SK-N-SH (cell line): ENCODE measurements at regions not wholly inside any gene's neighbourhood (a gene's known extent, or its start where the extent isn't known, plus 50 kb on each side); places are given as distances from the start of the nearest gene placed in this dataset.

Source experiments
- CTCF ChIP-seq: fragments of 200-600 bp; sonication (generic); IDR thresholded peaks from 2 replicates; pipeline ENCODE4 v1.6.1; 2017; ENCODE audit warnings: antibody characterized with exemption, mild to moderate bottlenecking, moderate library complexity
- EZH2phosphoT487 ChIP-seq: fragments of 200-600 bp; sonication (generic); IDR thresholded peaks from 2 replicates; pipeline ENCODE4 v1.6.1; 2017; ENCODE audit warnings: low read depth, mixed run types, mild to moderate bottlenecking, antibody characterized with exemption, moderate library complexity, borderline replicate concordance
- FOXJ3 ChIP-seq: sonication (generic); formaldehyde crosslinking; IDR thresholded peaks from 2 replicates; pipeline ENCODE4 v1.5.1; 2020; ENCODE audit warnings: mild to moderate bottlenecking, missing genetic modification reagents
- FOXM1 ChIP-seq: IDR thresholded peaks from 2 replicates; pipeline ENCODE4 v1.4.0; 2012; ENCODE audit warnings: low read depth, mild to moderate bottlenecking
- GABPA ChIP-seq: IDR thresholded peaks from 2 replicates; pipeline ENCODE4 v1.4.0; 2012; ENCODE audit warnings: low read depth, mild to moderate bottlenecking
- GATA2 ChIP-seq: sonication (generic); formaldehyde crosslinking; IDR thresholded peaks from 2 replicates; pipeline ENCODE4 v1.5.0; 2020; ENCODE audit warnings: mild to moderate bottlenecking, missing genetic modification reagents
- MAX ChIP-seq: IDR thresholded peaks from 2 replicates; pipeline ENCODE4 v1.4.0; 2012; ENCODE audit warnings: low read depth
- MEF2A ChIP-seq: IDR thresholded peaks from 2 replicates; pipeline ENCODE4 v1.4.0; 2012; ENCODE audit warnings: low read depth, borderline replicate concordance
- NFIC ChIP-seq: IDR thresholded peaks from 2 replicates; pipeline ENCODE4 v1.4.0; 2012; ENCODE audit warnings: borderline replicate concordance
- REST ChIP-seq: IDR thresholded peaks from 2 replicates; pipeline ENCODE4 v1.6.1; 2012; ENCODE audit warnings: mild to moderate bottlenecking, low read depth, low read length, moderate library complexity
- YY1 ChIP-seq: IDR thresholded peaks from 2 replicates; pipeline ENCODE4 v1.4.0; 2012; ENCODE audit warnings: low read depth, mild to moderate bottlenecking

GRCh38 chr7:145156834-145157233 is 321.0 kb upstream of the TPK1 start:
- TF ChIP-seq YY1 (no peak), CTCF (no peak), GATA2 (no peak), GABPA (no peak), MAX (no peak), REST (no peak), FOXM1 (no peak), EZH2phosphoT487 (no peak), FOXJ3 (no peak), MEF2A (no peak), NFIC (no peak)
